HG02642 (cell line): ENCODE measurements at regions not wholly inside any gene's neighbourhood (a gene's known extent, or its start where the extent isn't known, plus 50 kb on each side); places are given as distances from the start of the nearest gene placed in this dataset.

Source experiments
- ATAC-seq: cut with Tn5 transposase; IDR thresholded peaks from one replicate; pipeline ENCODE4 v1.9.1; 2021; ENCODE audit warnings: mild to moderate bottlenecking; ENCODE audit not compliant: unreplicated experiment, poor library complexity

- ATAC-seq, result no peak
Observed at GRCh38 chr3:31432897-31433678, 99.6 kb upstream of the STT3B start.

GRCh38 chr3:31433679-31433992 lies 99.1 kb upstream of the STT3B start:
- ATAC-seq, result no peak

- ATAC-seq, result no peak
Observed at GRCh38 chr3:31434819-31435218, 97.9 kb upstream of the STT3B start.

- ATAC-seq, result no peak
Observed at GRCh38 chr3:31436830-31437229, 95.9 kb upstream of the STT3B start.

- ATAC-seq, result no peak
Observed at GRCh38 chr3:31438742-31439141, 94.0 kb upstream of the STT3B start.

GRCh38 chr3:31439890-31440750 lies 92.6 kb upstream of the STT3B start:
- ATAC-seq, result no peak

- ATAC-seq, result no peak
Observed at GRCh38 chr3:31440878-31441277, 91.8 kb upstream of the STT3B start.

- ATAC-seq, result no peak
Observed at GRCh38 chr3:31442755-31443154, 90.0 kb upstream of the STT3B start.

GRCh38 chr3:31444220-31445142 lies 88.2 kb upstream of the STT3B start:
- no peak for ATAC-seq

GRCh38 chr3:31445701-31446100 lies 87.0 kb upstream of the STT3B start:
- ATAC-seq, result no peak

GRCh38 chr3:31448035-31448881 lies 84.5 kb upstream of the STT3B start:
- peak; percentile 78 for ATAC-seq

GRCh38 chr3:31448882-31449243 lies 83.9 kb upstream of the STT3B start:
- peak; percentile 22 for ATAC-seq

- ATAC-seq, result no peak
Observed at GRCh38 chr3:31449318-31449717, 83.4 kb upstream of the STT3B start.

GRCh38 chr3:31450345-31450744 lies 82.4 kb upstream of the STT3B start:
- ATAC-seq, result no peak

GRCh38 chr3:31452495-31453106 lies 80.1 kb upstream of the STT3B start:
- no peak for ATAC-seq

GRCh38 chr3:31453430-31453829 lies 79.3 kb upstream of the STT3B start:
- no peak for ATAC-seq

- ATAC-seq, result no peak
Observed at GRCh38 chr3:31455524-31455923, 77.2 kb upstream of the STT3B start.

- no peak for ATAC-seq
Observed at GRCh38 chr3:31456373-31456772, 76.4 kb upstream of the STT3B start.

GRCh38 chr3:31461426-31461825 lies 71.3 kb upstream of the STT3B start:
- no peak for ATAC-seq
